NT2/D1 (cell line): ENCODE measurements at regions not wholly inside any gene's neighbourhood (a gene's known extent, or its start where the extent isn't known, plus 50 kb on each side); places are given as distances from the start of the nearest gene placed in this dataset.

Experiments used
- SUZ12 ChIP-seq: IDR thresholded peaks from 2 replicates; pipeline ENCODE4 v1.6.1; 2011; ENCODE audit not compliant: insufficient read length, insufficient read depth; ENCODE audit errors: extremely low read depth
- YY1 ChIP-seq: IDR thresholded peaks from 2 replicates; pipeline ENCODE4 v1.6.1; 2011; ENCODE audit not compliant: insufficient read length, insufficient read depth

DNA sequence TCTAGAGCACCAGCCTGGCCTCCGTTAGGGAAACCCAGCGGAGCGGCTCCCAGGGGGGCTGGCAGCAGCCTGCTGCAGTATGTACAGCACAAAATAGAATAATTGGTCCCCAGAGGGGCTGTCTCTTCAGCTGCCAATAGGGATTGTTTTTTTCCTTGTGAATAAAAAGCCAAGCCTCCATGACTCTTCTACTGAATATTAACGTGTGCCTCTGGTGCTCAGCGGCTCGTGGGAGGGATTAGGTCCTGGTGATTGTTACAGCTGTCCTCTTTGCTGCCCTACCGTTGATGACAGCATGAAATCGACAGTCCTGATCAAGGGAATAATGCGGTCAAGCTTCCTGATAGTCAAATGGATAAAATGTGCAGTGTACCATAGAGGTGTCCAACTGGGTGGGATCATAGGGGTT lies 190.7 kb upstream of the RUNX1 start:
- no peak for TF ChIP-seq SUZ12
- TF ChIP-seq YY1, result no peak
